GM12891 (cell line): ENCODE measurements at regions not wholly inside any gene's neighbourhood (a gene's known extent, or its start where the extent isn't known, plus 50 kb on each side); places are given as distances from the start of the nearest gene placed in this dataset.

ENCODE experiments used
- DNase-seq: peaks from one replicate; pipeline ENCODE4 v3.0.0; 2011; ENCODE audit warnings: low spot score; ENCODE audit not compliant: insufficient read length
- FAIRE-seq: peaks from 2 replicates; lab custom pipeline; 2011; peaks lifted over from hg19 to GRCh38; lab: Jason Lieb, UNC
- PAX5 ChIP-seq: IDR thresholded peaks from 2 replicates; pipeline ENCODE4 v1.6.1; 2011; ENCODE audit warnings: low read length, moderate library complexity, mild to moderate bottlenecking; ENCODE audit not compliant: insufficient read depth, severe bottlenecking
- POLR2A ChIP-seq: IDR thresholded peaks from 2 replicates; pipeline ENCODE4 v1.6.1; 2011; ENCODE audit warnings: low read depth, low read length, control low read depth
- POLR2AphosphoS5 ChIP-seq: IDR thresholded peaks from 2 replicates; pipeline ENCODE4 v1.6.1; 2011; ENCODE audit warnings: low read depth, low read length, control low read depth
- POU2F2 ChIP-seq: IDR thresholded peaks from 2 replicates; pipeline ENCODE4 v1.6.1; 2011; ENCODE audit warnings: low read depth, mild to moderate bottlenecking, control low read depth, low read length, moderate library complexity
- SPI1 ChIP-seq: IDR thresholded peaks from 2 replicates; pipeline ENCODE4 v1.6.1; 2011; ENCODE audit warnings: low read depth, low read length, control low read depth
- TAF1 ChIP-seq: IDR thresholded peaks from 2 replicates; pipeline ENCODE4 v1.6.1; 2011; ENCODE audit warnings: low read depth, low read length, control low read depth

DNA sequence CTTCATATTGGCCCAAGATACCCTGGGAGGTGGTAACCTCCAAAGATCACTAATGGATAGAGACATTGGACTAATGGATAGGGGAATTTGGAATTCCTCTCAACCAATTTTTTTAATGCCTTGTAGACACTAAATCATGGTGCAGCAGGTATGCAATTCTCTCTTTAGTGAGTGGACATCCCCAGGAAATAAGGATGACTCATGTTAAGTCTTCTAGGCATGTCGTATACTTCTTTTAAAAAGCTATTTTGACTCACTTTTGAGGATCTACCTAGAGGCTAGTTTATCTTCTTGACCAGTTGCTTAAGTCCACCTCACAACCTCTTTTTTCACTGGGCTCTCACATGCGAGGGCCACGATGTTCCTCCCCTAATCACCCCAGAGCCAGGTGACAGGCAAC is 211.6 kb upstream of the CDH12 start:
- TF ChIP-seq POLR2A (no peak), TAF1 (no peak), SPI1 (no peak)
- FAIRE-seq (no peak), DNase-seq (no peak)

DNA sequence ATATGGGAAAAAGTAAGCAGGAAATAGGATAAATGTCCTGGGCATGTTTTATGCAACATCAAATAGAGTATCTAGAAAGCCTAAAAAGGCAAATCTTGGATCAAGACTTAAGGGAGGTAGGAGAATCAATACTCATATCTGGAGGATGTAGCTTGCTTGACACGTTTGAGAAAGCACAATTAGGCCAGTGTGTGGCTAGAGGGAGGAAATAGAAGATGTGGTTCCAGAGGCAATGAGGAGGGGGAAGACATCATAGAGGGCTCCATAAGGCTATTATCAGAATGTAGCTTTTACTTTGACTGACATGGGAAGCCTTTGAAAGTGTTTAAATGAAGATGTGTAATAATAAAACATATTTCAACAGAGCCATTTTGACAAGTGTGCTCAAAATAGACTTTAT is 200.7 kb upstream of the CDH12 start:
- no peak for TF ChIP-seq PAX5
- no peak for TF ChIP-seq POLR2AphosphoS5
- TF ChIP-seq POLR2A = no peak
- no peak for TF ChIP-seq SPI1
- FAIRE-seq (no peak), DNase-seq (no peak)

DNA sequence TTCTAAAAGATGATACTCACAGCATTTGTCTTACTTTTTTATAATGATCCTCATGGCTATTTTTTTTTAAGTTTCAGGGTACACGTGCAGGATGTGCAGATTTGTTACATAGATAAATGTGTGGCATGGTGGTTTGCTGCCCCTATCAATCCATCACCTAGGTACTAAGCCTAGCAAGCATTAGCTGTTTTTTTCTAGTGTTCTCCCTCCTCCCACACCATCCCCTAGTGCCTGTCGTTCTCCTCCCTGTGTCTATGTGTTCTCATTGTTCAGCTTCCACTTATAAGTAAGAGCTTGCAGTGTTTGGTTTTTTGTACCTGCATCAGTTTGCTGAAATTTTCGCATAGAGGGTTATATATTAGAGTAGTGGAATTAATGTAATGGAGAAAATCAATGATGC is 189.1 kb upstream of the CDH12 start:
- FAIRE-seq (no peak), DNase-seq (no peak)
- no peak for TF ChIP-seq PAX5
- no peak for TF ChIP-seq POU2F2
- no peak for TF ChIP-seq POLR2AphosphoS5
- no peak for TF ChIP-seq SPI1
- TF ChIP-seq POLR2A = no peak
- TF ChIP-seq TAF1 = no peak

DNA sequence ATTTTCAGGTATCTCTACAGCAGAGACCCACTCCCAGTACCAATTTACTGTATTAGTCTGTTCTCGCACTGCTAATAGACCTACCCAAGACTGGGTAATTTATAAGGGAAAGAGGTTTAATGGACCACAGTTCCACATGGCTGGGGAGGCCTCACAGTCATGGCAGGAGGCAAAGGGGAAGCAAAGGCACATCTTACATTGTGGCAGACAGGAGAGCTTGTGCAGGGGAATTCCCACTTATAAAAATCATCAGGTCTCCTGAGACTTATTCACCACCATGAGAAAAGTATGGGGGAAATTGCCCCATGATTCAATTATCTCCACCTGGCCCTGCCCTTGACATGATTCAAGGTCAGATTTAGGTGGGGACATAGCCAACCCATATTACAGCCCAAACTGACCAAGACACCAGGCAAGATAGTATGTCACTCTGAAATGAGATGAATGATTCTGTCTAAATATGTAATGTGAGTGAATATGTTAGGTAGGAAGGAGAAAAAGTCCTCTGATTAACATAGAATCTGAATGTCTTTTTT is 182.5 kb upstream of the CDH12 start:
- no peak for TF ChIP-seq SPI1
- no peak for TF ChIP-seq POLR2AphosphoS5
- no peak for TF ChIP-seq PAX5
- TF ChIP-seq POLR2A = no peak
- TF ChIP-seq TAF1 = no peak
- FAIRE-seq (no peak), DNase-seq (no peak)

DNA sequence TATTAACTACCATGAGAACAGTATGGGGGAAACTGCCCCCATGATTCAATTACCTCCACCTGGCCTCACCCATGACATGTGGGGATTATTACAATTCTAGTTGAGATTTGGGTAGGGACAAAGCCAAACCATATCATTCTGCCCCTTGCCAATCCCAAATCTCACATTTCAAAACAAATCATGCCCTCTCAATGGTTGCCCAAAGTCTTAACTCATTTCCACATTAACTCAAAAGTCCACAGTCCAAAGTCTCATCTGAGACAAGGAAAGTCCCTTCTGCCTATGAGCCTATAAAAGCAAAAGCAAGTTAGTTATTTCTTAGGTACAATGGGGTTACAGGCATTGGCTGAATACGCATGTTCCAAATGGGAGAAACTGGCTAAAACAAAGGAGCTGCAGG is 180.7 kb upstream of the CDH12 start:
- TF ChIP-seq POU2F2 = no peak
- TF ChIP-seq POLR2A = no peak
- TF ChIP-seq SPI1 = no peak
- no peak for TF ChIP-seq PAX5
- no peak for TF ChIP-seq TAF1
- no peak for TF ChIP-seq POLR2AphosphoS5
- DNase-seq (no peak), FAIRE-seq (no peak)

DNA sequence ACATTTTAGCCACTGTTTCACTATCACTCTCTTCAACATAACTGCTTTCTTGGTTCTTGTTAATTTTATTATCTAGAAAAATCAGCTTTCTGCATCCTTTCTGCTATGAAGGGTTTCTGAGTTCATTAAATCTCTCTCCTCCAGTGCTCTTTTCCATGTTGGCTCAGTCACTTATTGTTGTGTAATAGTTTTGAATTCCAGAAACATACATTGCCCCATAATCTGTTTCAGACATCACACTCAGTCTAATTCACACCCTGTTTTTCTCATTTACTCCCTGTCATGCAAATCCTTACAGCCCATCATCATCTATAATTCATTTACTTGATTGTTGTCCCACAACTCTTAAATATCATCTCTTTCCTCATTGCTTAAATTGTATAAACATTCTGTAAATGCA is 176.1 kb upstream of the CDH12 start:
- no peak for DNase-seq
- no peak for FAIRE-seq
- TF ChIP-seq POLR2AphosphoS5 (no peak), POU2F2 (no peak), SPI1 (no peak), POLR2A (no peak), TAF1 (no peak), PAX5 (no peak)

DNA sequence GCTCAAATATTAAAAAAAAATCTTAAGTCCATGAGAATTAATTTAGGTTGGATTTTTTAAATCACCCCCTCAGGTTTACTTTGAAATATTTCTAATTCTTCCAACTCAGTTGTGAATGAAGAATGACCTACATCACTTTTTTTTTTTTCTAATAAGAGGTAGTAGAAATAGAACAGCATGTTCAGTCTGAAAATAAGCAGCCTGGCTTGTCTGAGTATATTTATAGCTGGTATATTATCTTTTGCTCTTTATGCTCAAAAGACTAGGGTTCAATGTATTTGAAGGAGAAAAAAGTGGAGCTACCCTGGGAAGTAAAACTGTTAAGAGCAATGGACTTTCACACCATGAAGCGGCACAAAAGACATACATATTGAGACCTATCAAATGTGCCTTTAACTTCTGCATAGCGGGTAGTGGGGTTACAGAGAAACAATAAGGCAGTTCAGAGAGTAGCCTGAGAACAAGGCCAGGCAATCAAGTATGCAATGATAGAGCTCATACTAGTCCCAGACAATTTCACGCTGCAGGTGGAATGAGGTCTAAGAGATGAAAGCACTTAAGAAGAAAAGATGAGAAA is 175.4 kb upstream of the CDH12 start:
- no peak for TF ChIP-seq SPI1
- no peak for TF ChIP-seq PAX5
- TF ChIP-seq POU2F2 = no peak
- TF ChIP-seq POLR2A = no peak
- TF ChIP-seq TAF1 = no peak
- no peak for TF ChIP-seq POLR2AphosphoS5
- FAIRE-seq = no peak
- DNase-seq = no peak

DNA sequence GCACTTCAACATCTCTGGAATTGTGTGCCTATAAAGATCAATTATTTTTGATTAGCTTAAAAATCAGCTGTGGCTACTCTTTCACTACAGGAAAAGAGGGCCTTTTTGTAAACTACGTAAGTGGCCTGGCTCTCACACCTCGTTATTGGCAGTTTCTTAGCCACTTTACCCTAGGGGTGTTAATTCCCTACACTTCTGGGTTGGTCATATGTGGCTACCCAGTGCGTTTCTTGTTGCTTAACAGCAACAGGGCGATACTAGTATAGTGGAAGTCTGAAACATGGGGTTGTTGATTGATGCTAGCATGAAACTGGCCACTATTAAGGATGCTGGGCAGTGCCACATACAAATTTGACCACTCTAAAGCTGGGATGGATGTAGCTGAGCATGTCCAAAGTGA is 174.7 kb upstream of the CDH12 start:
- FAIRE-seq (no peak), DNase-seq (no peak)
- TF ChIP-seq POU2F2 (no peak), POLR2AphosphoS5 (no peak), TAF1 (no peak)

DNA sequence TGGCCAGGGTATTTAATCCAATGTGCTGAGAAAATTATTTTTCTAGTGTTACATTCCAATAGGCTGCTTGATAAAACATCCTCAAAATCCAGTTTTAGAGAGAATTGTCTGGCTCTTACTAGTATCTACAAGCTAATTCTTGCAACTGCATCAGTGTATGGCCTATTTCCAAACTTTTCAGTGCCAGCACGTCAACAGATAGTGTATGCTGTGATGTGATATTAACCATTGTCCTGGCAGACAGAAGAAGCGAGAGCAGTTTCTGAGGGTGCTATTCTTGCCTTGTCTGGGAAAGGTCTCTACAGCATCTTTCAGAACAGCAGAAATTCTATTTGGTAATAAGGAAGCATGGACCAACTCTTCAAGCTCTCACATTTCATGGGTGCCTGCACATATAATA is 174.2 kb upstream of the CDH12 start:
- TF ChIP-seq POLR2A (no peak), POLR2AphosphoS5 (no peak), PAX5 (no peak), SPI1 (no peak), TAF1 (no peak), POU2F2 (no peak)
- no peak for DNase-seq
- no peak for FAIRE-seq

DNA sequence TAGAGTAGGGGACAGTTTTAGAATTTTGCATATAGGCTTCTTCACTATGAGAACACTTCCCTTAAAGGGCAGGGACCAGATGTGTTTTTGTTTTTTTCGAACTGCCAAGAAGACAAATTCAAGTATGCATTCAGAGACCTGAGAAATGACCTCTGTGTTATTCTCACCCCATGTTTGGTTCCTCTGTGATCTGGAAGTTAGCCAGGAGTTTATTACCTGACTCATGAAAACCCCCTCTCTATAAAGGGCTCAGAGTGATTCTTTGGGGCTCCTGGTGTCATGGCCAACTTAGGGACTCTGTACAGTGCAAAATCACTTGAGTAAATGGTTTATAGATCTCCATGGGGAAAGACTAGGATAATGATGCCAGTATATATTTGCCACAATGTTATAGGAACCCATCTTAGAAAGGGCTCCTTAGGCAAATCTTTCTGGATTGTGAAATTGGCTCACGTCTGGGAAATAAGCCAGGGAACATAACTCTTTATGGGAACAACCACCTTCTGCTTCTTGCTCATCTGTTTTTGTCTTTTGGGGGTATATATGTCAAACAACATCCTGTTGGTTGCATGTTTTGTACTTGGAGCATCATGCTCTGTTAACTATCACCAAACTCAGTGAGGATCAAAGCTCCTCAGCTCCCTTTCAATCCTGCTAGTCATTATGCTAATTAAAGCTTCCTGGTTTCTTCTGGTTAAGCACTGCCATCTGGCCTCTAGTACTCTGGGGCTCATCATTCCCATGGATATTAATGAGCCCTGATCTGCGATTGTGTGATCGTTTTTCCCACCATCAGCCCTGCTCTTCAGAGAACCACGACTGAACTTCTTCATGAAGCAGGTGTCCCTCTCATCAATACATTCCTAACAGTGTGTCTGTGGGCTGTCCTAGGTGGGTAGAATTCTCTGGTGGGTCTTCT is 173.4 kb upstream of the CDH12 start:
- TF ChIP-seq POLR2AphosphoS5 (no peak), TAF1 (no peak), POU2F2 (no peak), POLR2A (no peak), SPI1 (no peak), PAX5 (no peak)
- no peak for DNase-seq
- FAIRE-seq = no peak

DNA sequence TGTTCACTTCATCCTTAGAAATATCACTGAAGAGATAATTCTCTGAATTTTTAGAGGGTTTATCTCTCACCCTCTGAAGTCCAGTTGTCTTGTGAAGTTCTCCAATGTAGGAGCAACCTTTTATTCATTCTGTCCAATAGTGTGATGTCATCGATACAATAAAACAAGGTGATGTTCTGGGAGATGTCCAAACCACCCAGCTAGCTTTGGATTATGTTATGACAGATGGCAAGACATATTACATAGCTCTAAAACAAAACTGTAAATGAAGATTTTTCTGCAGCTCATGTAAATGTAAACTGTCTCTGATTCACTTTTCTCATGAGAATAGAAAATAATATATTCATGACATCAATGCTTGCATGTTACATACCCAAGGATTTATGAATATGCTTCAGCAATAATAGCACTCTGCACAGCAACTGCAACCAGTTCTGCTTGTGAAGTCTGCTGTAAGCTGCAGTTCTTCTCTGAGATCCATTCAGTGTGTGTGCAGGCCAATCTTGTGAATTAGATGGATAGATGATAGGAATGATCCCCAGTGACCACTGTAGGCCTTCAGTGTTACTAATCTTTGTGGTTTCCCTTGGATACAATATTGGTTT is 172.6 kb upstream of the CDH12 start:
- FAIRE-seq (no peak), DNase-seq (no peak)
- TF ChIP-seq SPI1 = no peak
- no peak for TF ChIP-seq TAF1
- no peak for TF ChIP-seq POLR2A
- TF ChIP-seq PAX5 = no peak
- TF ChIP-seq POU2F2 = no peak
- TF ChIP-seq POLR2AphosphoS5 = no peak
